ENCODE measurements at regions not wholly inside any gene's neighbourhood (a gene's known extent, or its start where the extent isn't known, plus 50 kb on each side); places are given as distances from the start of the nearest gene placed in this dataset.

DNA sequence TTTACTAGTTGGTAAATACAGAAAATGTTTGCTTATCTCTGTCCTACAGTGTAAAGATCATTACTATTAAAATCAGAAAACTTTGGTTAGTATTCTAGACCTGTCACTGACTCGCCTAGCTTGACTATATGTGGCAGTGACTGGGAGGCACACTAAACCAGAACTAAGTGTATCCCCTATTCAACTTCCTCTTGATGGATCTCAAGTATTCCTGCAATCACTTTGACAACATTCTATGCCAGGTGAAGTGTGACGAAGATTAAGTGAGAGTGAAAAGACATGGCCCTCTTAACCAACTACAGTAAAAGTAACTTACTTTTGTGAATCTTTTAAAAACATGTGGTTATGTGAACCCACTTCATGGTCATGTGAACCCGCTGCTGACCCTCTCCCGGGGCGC, 223.0 kb upstream of the ADAMTS5 start:
- TF ChIP-seq CTCF (conservative IDR thresholded peaks at IDR 0.05; ENCODE audit: low read length) (no peak), EZH2phosphoT487 (IDR thresholded peaks at IDR 0.05; ENCODE audit: borderline replicate concordance) (no peak)

All from Loucy (cell line).